ENCODE measurements at regions not wholly inside any gene's neighbourhood (a gene's known extent, or its start where the extent isn't known, plus 50 kb on each side); places are given as distances from the start of the nearest gene placed in this dataset.

- Histone ChIP-seq H3K27me3 (replicated peaks in 1 of 4; ENCODE audit: control extremely low read depth in 1 of 4, control insufficient read depth in 3 of 4, insufficient read depth in 4 of 4, low read length in 3 of 4) (peaks cover 0 to 6% (median 0%) of the 10 kb centered on the region in 4 experiments), H2AFZ (ENCODE audit: insufficient read depth, low read depth, low read length, poor library complexity, severe bottlenecking) (no peak overlapping the region), H3K79me2 (ENCODE audit: control insufficient read depth, insufficient read depth, low read length) (no peaks in the 10 kb centered on the region), H3K9me3 (ENCODE audit: control extremely low read depth in 1 of 3, control insufficient read depth in 2 of 3, insufficient read depth in 1 of 3, low read length in 2 of 3) (peaks cover 0 to 12% (median 0%) of the 10 kb centered on the region in 3 donors), H3K36me3 (replicated peaks in 1 of 2; ENCODE audit: control extremely low read depth in 1 of 2, control insufficient read depth in 1 of 2, extremely low read depth in 1 of 2, insufficient read depth in 2 of 2, low read length in 1 of 2) (no peaks in the 10 kb centered on the region), H3K4me3 (ENCODE audit: control extremely low read depth in 1 of 5, extremely low read depth in 1 of 5, insufficient read depth in 1 of 5, low read depth in 2 of 5, low read length in 4 of 5) (no peak overlapping the region), H3K9ac (ENCODE audit: low read length) (no peak overlapping the region), H3K4me1 (ENCODE audit: control insufficient read depth in 2 of 2, insufficient read depth in 2 of 2, low read length in 2 of 2) (no peaks in the 10 kb centered on the region), H4K20me1 (ENCODE audit: control insufficient read depth, insufficient read depth, low read length, poor library complexity, severe bottlenecking) (no peaks in the 10 kb centered on the region), H3K27ac (ENCODE audit: low read length in 2 of 2) (no peak overlapping the region), H3K4me2 (replicated peaks; ENCODE audit: low read depth, low read length, poor library complexity, severe bottlenecking) (no peak overlapping the region)
- Mint-ChIP-seq H3K27ac (no peak overlapping the region), H3K9me3 (ENCODE audit: insufficient read depth) (no peaks in the 10 kb centered on the region), H3K27me3 (no peaks in the 10 kb centered on the region), H3K4me3 (no peak overlapping the region), H3K4me1 (no peaks in the 10 kb centered on the region)
- POLR2A ChIA-PET, result no interaction called here
- no peak for DNase-seq
- intact Hi-C loops (cut with micrococcal nuclease), result no loop called here
- WGBS (ENCODE audit: insufficient coverage), result 97% methylated on average over 14 of the region's 17 CpGs
- no peak for ATAC-seq (ENCODE audit: low read depth)
- TF ChIP-seq EZH2 (IDR thresholded peaks at IDR 0.05; ENCODE audit: borderline replicate concordance, insufficient read depth, low read depth, low read length, poor library complexity, severe bottlenecking) (no peak), CTCF (IDR thresholded peaks at IDR 0.05) (no peak)
- CTCF ChIA-PET, result no interaction called here
These were observed 129.6 kb downstream of the PAPOLA start for GRCh38 chr14:96631621-96632362.

- no peak overlapping the region for H3K4me3 Mint-ChIP-seq
- H3K27ac ChIP-seq (ENCODE audit: low read length in 2 of 2), result no peak overlapping the region
- no peaks in the 10 kb centered on the region for H3K9me3 Mint-ChIP-seq (ENCODE audit: insufficient read depth)
- no peaks in the 10 kb centered on the region for H3K27me3 Mint-ChIP-seq
- DNase-seq (no peak), ATAC-seq (ENCODE audit: low read depth) (no peak)
- no peak overlapping the region for H3K9ac ChIP-seq (ENCODE audit: low read length)
- ChIA-PET CTCF (no interaction called here), POLR2A (no interaction called here)
- H2AFZ ChIP-seq (ENCODE audit: insufficient read depth, low read depth, low read length, poor library complexity, severe bottlenecking), result no peak overlapping the region
- 90% methylated on average over 4 of the region's 8 CpGs for WGBS (ENCODE audit: insufficient coverage)
- H3K9me3 ChIP-seq (ENCODE audit: control extremely low read depth in 1 of 3, control insufficient read depth in 2 of 3, insufficient read depth in 1 of 3, low read length in 2 of 3), result peaks cover 0 to 12% (median 0%) of the 10 kb centered on the region in 3 donors
- peaks cover 0 to 4% (median 0%) of the 10 kb centered on the region in 4 experiments for H3K27me3 ChIP-seq (replicated peaks in 1 of 4; ENCODE audit: control extremely low read depth in 1 of 4, control insufficient read depth in 3 of 4, insufficient read depth in 4 of 4, low read length in 3 of 4)
- TF ChIP-seq EZH2 (IDR thresholded peaks at IDR 0.05; ENCODE audit: borderline replicate concordance, insufficient read depth, low read depth, low read length, poor library complexity, severe bottlenecking) (no peak), CTCF (IDR thresholded peaks at IDR 0.05) (no peak)
- H3K36me3 ChIP-seq (replicated peaks in 1 of 2; ENCODE audit: control extremely low read depth in 1 of 2, control insufficient read depth in 1 of 2, extremely low read depth in 1 of 2, insufficient read depth in 2 of 2, low read length in 1 of 2), result no peaks in the 10 kb centered on the region
- H4K20me1 ChIP-seq (ENCODE audit: control insufficient read depth, insufficient read depth, low read length, poor library complexity, severe bottlenecking), result no peaks in the 10 kb centered on the region
- H3K27ac Mint-ChIP-seq, result no peak overlapping the region
- intact Hi-C loops (cut with micrococcal nuclease), result no loop called here
- H3K4me2 ChIP-seq (replicated peaks; ENCODE audit: low read depth, low read length, poor library complexity, severe bottlenecking), result no peak overlapping the region
- no peaks in the 10 kb centered on the region for H3K4me1 Mint-ChIP-seq
- H3K4me1 ChIP-seq (ENCODE audit: control insufficient read depth in 2 of 2, insufficient read depth in 2 of 2, low read length in 2 of 2), result no peaks in the 10 kb centered on the region
- no peak overlapping the region for H3K4me3 ChIP-seq (ENCODE audit: control extremely low read depth in 1 of 5, extremely low read depth in 1 of 5, insufficient read depth in 1 of 5, low read depth in 2 of 5, low read length in 4 of 5)
- H3K79me2 ChIP-seq (ENCODE audit: control insufficient read depth, insufficient read depth, low read length), result no peaks in the 10 kb centered on the region
These were observed 130.2 kb downstream of the PAPOLA start for GRCh38 chr14:96632363-96632758.

All from B cell (primary cell).